CD1c-positive myeloid dendritic cell (primary cell): ENCODE measurements at regions not wholly inside any gene's neighbourhood (a gene's known extent, or its start where the extent isn't known, plus 50 kb on each side); places are given as distances from the start of the nearest gene placed in this dataset.
"Not testable (repeated sequence)": the region's sequence is repeated elsewhere in the genome, so short reads cannot be mapped to it uniquely, and the experiment has no call there.

Experiments
- DNase-seq: peaks from one replicate; pipeline ENCODE4 v3.0.0-alpha.2; 2016; ENCODE audit errors: extremely low spot score

- no peak for DNase-seq
These were observed 379.4 kb upstream of the PDE3A start for GRCh38 chr12:19988948-19989347.

- no peak for DNase-seq
These were observed 377.2 kb upstream of the PDE3A start for GRCh38 chr12:19991146-19991545.

- no peak for DNase-seq
These were observed 376.0 kb upstream of the PDE3A start for GRCh38 chr12:19992311-19992710.

GRCh38 chr12:19994968-19995367, 373.4 kb upstream of the PDE3A start:
- DNase-seq = no peak

GRCh38 chr12:19997656-19998400, 370.5 kb upstream of the PDE3A start:
- DNase-seq = no peak

- no peak for DNase-seq
These were observed 369.9 kb upstream of the PDE3A start for GRCh38 chr12:19998411-19998810.

- no peak for DNase-seq
These were observed 369.2 kb upstream of the PDE3A start for GRCh38 chr12:19998961-19999804.

- no peak for DNase-seq
These were observed 368.6 kb upstream of the PDE3A start for GRCh38 chr12:19999805-20000138.

GRCh38 chr12:20000229-20000849, 368.0 kb upstream of the PDE3A start:
- no peak for DNase-seq

GRCh38 chr12:20003252-20003651, 365.1 kb upstream of the PDE3A start:
- DNase-seq = no peak

GRCh38 chr12:20004952-20005351, 363.4 kb upstream of the PDE3A start:
- no peak for DNase-seq

- no peak for DNase-seq
These were observed 361.2 kb upstream of the PDE3A start for GRCh38 chr12:20006871-20007730.

GRCh38 chr12:20009965-20010364, 358.4 kb upstream of the PDE3A start:
- not testable (repeated sequence) for DNase-seq

- no peak for DNase-seq
These were observed 357.1 kb upstream of the PDE3A start for GRCh38 chr12:20011200-20011599.

- no peak for DNase-seq
These were observed 350.5 kb upstream of the PDE3A start for GRCh38 chr12:20017802-20018201.

GRCh38 chr12:20018406-20018805, 349.9 kb upstream of the PDE3A start:
- DNase-seq = no peak

- no peak for DNase-seq
These were observed 344.1 kb upstream of the PDE3A start for GRCh38 chr12:20024194-20024593.

- peak; percentile 28 for DNase-seq
These were observed 340.3 kb upstream of the PDE3A start for GRCh38 chr12:20028033-20028432.

GRCh38 chr12:20030826-20031225, 337.5 kb upstream of the PDE3A start:
- no peak for DNase-seq

GRCh38 chr12:20039562-20039961, 328.8 kb upstream of the PDE3A start:
- DNase-seq = no peak

GRCh38 chr12:20040184-20040583, 328.2 kb upstream of the PDE3A start:
- no peak for DNase-seq

GRCh38 chr12:20040831-20041230, 327.5 kb upstream of the PDE3A start:
- no peak for DNase-seq
